ENCODE measurements at regions not wholly inside any gene's neighbourhood (a gene's known extent, or its start where the extent isn't known, plus 50 kb on each side); places are given as distances from the start of the nearest gene placed in this dataset.

DNA sequence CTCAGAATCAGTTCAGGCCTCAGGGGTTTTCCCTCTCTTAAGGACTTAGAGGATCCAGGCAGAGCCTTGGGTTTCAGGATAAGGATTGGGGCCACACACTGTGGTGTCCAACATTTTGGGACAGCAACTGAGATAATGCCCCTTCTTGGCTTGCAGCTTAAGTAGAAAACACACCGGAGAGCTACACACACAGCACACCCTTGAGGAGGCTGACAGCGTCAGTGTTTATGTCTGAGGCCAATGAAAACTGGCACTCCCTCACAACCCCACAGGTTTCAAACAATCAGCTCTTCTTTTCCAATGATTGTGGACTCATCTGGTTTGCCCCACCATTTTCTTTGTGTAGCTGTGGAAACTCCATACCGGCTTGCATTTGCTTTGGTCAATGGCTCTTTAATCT, 257.7 kb downstream of the CDCA7 start:
- no peaks in the 10 kb centered on the region for H4K20me1 ChIP-seq (ENCODE audit: control insufficient read depth, insufficient read depth, low read depth, low read length)
- no peaks in the 10 kb centered on the region for H3K36me3 ChIP-seq (ENCODE audit: control insufficient read depth, low read length)
- H3K4me1 ChIP-seq (ENCODE audit: control insufficient read depth, low read length), result no peaks in the 10 kb centered on the region
- H3K9me3 ChIP-seq (ENCODE audit: control insufficient read depth, insufficient read depth, low read length), result no peaks in the 10 kb centered on the region
- H3K4me2 ChIP-seq (ENCODE audit: low read length), result no peak overlapping the region
- no peaks in the 10 kb centered on the region for H3K9me2 ChIP-seq (replicated peaks; ENCODE audit: control insufficient read depth, low read length)
- H3K27me3 ChIP-seq (ENCODE audit: control insufficient read depth, low read length), result peaks cover 15% of the 10 kb centered on the region
- H3K79me2 ChIP-seq (ENCODE audit: control insufficient read depth, low read length), result no peaks in the 10 kb centered on the region
- H3K27ac ChIP-seq (ENCODE audit: low read depth, low read length), result no peak overlapping the region
- no peak for TF ChIP-seq EZH2phosphoT487 (IDR thresholded peaks at IDR 0.05; ENCODE audit: borderline replicate concordance, low read length)
- TF ChIP-seq, protein P1, sequence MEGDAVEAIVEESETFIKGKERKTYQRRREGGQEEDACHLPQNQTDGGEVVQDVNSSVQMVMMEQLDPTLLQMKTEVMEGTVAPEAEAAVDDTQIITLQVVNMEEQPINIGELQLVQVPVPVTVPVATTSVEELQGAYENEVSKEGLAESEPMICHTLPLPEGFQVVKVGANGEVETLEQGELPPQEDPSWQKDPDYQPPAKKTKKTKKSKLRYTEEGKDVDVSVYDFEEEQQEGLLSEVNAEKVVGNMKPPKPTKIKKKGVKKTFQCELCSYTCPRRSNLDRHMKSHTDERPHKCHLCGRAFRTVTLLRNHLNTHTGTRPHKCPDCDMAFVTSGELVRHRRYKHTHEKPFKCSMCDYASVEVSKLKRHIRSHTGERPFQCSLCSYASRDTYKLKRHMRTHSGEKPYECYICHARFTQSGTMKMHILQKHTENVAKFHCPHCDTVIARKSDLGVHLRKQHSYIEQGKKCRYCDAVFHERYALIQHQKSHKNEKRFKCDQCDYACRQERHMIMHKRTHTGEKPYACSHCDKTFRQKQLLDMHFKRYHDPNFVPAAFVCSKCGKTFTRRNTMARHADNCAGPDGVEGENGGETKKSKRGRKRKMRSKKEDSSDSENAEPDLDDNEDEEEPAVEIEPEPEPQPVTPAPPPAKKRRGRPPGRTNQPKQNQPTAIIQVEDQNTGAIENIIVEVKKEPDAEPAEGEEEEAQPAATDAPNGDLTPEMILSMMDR (IDR thresholded peaks at IDR 0.05; ENCODE audit: low read depth, low read length, poor library complexity, severe bottlenecking), result no peak
- no peak overlapping the region for H3K4me3 ChIP-seq (ENCODE audit: low read length)
- no peaks in the 10 kb centered on the region for H3F3A ChIP-seq (ENCODE audit: control insufficient read depth, insufficient read depth)

DNA sequence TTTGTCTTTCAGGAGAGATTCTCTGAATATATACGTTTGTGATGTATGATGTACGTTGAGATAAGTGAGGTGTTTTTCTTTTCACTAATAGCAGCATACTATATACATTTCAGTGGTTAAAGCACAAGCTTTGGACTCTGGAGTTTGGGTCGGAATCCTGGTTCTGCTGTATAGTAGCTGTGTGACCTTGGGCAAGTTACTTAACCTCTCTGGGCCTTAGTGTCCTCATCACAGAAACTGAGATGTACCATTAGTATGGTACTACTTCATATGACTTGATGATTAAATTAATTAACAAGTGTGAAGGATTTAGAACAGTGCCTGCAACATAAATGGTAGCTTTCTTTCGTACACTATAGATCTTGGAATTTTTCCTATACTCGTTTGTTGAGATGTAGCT, 258.7 kb downstream of the CDCA7 start:
- H3K27ac ChIP-seq (ENCODE audit: low read depth, low read length), result no peak overlapping the region
- H3K27me3 ChIP-seq (ENCODE audit: control insufficient read depth, low read length), result peaks cover 22% of the 10 kb centered on the region
- no peaks in the 10 kb centered on the region for H3K36me3 ChIP-seq (ENCODE audit: control insufficient read depth, low read length)
- no peaks in the 10 kb centered on the region for H3K4me1 ChIP-seq (ENCODE audit: control insufficient read depth, low read length)
- TF ChIP-seq EZH2phosphoT487 (IDR thresholded peaks at IDR 0.05; ENCODE audit: borderline replicate concordance, low read length), result no peak
- TF ChIP-seq, protein P1 (IDR thresholded peaks at IDR 0.05; ENCODE audit: low read depth, low read length, poor library complexity, severe bottlenecking), result no peak
- no peaks in the 10 kb centered on the region for H4K20me1 ChIP-seq (ENCODE audit: control insufficient read depth, insufficient read depth, low read depth, low read length)
- no peak overlapping the region for H3K4me3 ChIP-seq (ENCODE audit: low read length)
- H3F3A ChIP-seq (ENCODE audit: control insufficient read depth, insufficient read depth), result no peaks in the 10 kb centered on the region
- no peaks in the 10 kb centered on the region for H3K9me2 ChIP-seq (replicated peaks; ENCODE audit: control insufficient read depth, low read length)
- no peak overlapping the region for H3K4me2 ChIP-seq (ENCODE audit: low read length)
- no peaks in the 10 kb centered on the region for H3K9me3 ChIP-seq (ENCODE audit: control insufficient read depth, insufficient read depth, low read length)
- H3K79me2 ChIP-seq (ENCODE audit: control insufficient read depth, low read length), result no peaks in the 10 kb centered on the region

DNA sequence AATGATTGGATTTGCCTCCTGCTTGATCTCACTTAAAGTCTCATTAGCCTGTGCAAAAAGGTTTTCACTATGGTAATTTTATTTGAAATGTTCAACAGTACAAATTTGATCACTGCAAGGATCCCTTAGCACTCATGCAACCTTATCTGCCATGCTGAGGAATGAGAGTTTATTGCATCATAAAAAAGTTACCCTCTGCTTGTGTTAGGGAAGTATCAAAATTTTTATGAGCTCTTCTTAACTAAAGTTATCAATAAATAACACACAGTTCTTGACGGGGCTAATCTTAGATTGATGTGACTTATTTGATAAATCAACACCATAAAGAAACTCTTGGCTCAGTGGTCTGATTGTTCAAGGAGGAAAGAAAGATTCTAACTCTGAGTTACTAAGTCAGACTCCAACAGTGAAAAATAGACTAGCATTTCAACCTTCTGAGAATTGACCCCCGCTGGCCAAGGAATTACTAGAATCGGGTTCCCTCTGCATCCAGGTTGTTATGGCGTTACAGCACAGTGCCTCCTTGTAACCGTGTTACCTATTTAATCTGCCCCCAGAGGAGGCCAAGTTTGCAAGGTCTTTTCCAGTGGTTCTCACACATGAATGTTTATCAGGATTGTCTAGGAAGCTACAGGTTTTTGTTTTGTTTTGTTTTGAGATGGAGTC, 259.7 kb downstream of the CDCA7 start:
- Histone ChIP-seq H3K4me2 (ENCODE audit: low read length) (no peak overlapping the region), H3K27me3 (ENCODE audit: control insufficient read depth, low read length) (peaks cover 22% of the 10 kb centered on the region), H3K9me3 (ENCODE audit: control insufficient read depth, insufficient read depth, low read length) (no peaks in the 10 kb centered on the region), H3K27ac (ENCODE audit: low read depth, low read length) (no peak overlapping the region), H3K79me2 (ENCODE audit: control insufficient read depth, low read length) (no peaks in the 10 kb centered on the region), H3K4me1 (ENCODE audit: control insufficient read depth, low read length) (no peaks in the 10 kb centered on the region), H4K20me1 (ENCODE audit: control insufficient read depth, insufficient read depth, low read depth, low read length) (no peaks in the 10 kb centered on the region), H3K36me3 (ENCODE audit: control insufficient read depth, low read length) (no peaks in the 10 kb centered on the region), H3F3A (ENCODE audit: control insufficient read depth, insufficient read depth) (no peaks in the 10 kb centered on the region), H3K9me2 (replicated peaks; ENCODE audit: control insufficient read depth, low read length) (no peaks in the 10 kb centered on the region), H3K4me3 (ENCODE audit: low read length) (no peak overlapping the region)
- TF ChIP-seq, protein P1 (IDR thresholded peaks at IDR 0.05; ENCODE audit: low read depth, low read length, poor library complexity, severe bottlenecking), result no peak
- no peak for TF ChIP-seq EZH2phosphoT487 (IDR thresholded peaks at IDR 0.05; ENCODE audit: borderline replicate concordance, low read length)
